SK-MEL-5 (cell line): ENCODE measurements at regions not wholly inside any gene's neighbourhood (a gene's known extent, or its start where the extent isn't known, plus 50 kb on each side); places are given as distances from the start of the nearest gene placed in this dataset.
"Not testable (repeated sequence)": the region's sequence is repeated elsewhere in the genome, so short reads cannot be mapped to it uniquely, and the experiment has no call there.

Experiments used
- DNase-seq: peaks from one replicate; pipeline ENCODE4 v3.0.0-alpha.2; 2016; ENCODE audit warnings: low read depth, low spot score
- in situ Hi-C: cut with HindIII; loops from 2 replicates; pipeline ENCODE4 v1.10.0; 2016; ENCODE audit warnings: low sequenced_read_pairs, high pct_unique_total_duplicates, low pct_unique_long_range_greater_than_20kb

DNA sequence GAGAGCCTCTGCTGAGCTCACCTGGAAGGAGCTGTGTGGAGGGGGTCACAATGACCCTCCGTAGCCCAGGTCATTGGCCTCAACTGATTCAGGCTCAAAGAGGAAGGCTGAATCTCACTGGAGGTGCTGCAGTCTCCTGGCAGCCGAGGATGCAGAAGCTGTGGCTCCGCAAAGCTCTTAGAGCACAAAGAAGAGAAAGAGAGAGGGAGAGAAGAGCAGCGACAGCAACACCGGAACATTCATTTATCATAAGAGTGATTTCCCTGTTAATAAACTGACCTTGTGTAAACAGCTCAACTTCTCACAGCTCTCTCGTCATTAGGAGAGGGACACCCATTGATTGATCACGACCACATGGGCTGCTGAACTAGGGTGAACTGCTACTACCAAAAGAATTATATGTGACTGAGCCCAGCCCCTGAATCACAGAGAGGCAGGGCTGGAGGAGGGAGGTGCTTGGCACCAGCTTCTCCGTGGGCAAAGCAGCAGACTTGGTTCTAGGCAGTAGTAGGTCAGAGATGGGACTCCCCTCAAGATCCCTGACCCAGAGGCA is 281.7 kb downstream of the NXPE2 start:
- no peak for DNase-seq
- in situ Hi-C loops = no loop called here

DNA sequence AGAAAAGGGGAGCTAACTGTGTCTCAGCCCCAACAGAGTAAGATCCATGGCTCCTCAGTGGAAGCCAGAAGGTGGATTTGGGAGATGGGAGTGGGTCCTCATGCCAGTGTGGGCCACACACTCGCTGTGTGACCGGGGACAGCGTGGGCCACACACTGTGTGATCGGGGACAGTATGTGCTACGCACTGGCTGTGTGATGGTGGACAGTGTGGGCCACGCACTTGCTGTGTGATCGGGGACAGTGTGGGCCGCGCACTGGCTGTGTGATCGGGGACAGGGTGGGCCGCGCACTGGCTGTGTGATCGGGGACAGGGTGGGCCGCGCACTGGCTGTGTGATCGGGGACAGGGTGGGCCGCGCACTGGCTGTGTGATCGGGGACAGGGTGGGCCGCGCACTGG is 282.5 kb downstream of the NXPE2 start:
- in situ Hi-C loops, DNase-seq: not testable (repeated sequence)

DNA sequence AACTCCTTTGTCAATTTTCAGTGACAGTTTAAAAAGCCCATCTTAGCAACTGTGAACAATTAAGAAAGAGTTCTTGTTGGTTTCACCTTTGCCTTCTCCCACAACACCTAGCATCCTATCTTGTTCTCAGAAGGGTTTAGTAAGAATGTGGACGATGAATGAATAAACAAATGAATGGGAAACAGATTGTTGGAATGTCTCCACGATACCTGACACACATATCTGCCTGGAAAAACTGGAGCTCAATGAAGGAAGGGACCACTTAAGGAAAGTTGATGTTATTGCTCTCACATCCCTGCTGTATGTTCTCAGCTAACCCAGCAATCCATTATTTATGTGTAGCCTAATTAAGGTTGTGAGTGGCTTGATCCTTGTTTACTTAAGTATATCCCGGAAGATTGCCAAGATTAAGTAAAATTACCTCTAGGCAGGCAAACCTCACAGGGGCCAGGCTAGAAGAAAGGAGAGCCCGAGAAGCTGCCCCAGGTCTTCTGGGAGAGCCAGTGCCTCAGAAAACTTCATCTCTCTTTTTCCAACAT is 286.4 kb downstream of the NXPE2 start:
- DNase-seq = no peak
- in situ Hi-C loops = no loop called here

DNA sequence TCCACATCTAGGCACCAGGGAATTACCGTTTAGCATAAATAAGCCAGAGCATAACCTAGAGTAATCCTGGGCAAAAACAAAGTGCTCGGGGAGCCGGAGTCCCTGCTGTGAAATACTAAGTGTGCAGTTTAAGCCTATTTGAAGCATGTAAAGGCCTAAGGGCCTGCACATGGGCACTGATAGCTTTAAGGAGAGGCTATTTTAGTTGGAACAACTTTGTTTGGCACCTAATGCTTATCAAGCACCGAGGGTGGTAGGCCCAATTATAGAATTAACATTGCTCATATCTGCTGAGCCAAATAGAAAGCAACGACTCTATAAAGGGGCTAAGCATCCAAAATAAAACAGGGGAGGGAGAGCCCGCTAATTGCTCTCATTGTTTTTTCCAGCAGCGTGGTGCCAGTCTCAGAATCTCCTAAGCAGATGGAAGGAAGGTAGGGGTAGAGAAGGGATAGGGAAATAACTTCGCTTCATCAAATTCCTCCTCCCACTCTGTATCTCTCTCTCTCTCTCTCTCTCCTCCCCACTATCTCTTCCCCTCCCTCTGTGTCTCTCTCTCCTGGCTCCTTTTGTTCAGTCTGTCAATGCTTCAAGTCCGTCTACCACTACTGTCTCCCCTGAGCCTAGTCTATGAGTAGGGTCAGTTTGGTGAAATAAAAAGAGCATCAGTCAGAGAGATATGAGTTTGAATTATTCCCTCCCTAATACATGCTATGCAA is 292.8 kb downstream of the NXPE2 start:
- in situ Hi-C loops = no loop called here

DNA sequence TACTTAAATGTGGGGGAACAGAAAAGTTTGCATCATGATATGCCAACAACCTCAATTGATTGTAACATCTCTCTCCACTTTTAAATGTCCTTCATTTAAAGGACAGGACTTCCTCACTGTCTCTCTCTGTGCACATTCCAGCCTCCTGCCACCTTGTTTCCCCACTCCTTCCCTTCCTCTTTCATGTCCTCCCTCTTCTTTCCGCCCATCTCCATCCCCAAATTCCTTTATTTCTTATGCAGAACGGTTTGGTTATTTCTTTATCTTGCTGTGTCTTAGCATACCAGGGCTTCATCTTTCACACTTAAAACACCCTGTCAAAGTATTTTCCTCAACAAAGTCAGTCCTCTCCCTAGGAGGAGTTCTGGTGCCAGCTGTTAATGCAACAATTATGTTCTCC is 293.8 kb downstream of the NXPE2 start:
- in situ Hi-C loops = no loop called here
- no peak for DNase-seq

More for the DNA sequence above, 292.8 kb downstream of the NXPE2 start:
- no peak for DNase-seq

DNA sequence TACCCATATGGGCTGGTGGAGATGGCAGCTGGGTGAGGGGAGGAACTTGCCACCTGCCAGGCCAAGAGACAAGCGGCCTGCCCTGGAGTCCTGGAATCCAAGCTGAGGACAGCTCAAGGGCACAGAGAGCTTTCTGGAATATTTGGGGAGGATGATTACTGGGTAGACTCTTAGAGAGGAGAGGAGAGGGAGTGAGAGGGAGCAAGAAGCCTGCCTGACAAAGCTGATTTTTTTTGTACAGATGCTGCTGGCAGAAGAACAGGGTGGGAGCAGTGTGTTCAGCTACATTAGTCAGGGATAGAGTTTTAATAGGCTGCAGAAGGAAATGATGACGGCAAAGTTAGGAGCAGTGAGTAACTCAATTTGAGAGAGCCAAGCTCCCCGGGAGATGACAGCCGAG is 299.3 kb downstream of the NXPE2 start:
- DNase-seq = no peak
- in situ Hi-C loops = no loop called here

DNA sequence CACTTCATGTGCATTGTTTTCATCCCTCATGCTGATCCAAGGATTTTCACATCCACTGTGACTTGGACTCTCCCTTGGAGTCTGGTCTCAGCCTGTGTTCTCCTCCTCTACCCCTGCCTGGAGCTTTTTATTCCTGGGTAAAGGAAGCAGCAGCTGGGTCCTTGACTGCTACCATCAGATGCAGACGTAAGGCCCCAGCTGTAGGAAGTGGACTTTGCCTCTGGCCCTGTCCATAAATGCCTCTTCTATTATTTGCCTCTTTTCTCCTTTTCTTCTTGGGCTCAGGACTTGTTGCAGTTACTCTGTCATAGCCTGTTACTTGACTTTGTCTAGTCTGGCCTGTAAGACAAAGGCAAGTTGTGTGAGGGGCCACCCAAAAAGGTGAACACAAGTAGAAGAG is 303.8 kb downstream of the NXPE2 start:
- in situ Hi-C loops = no loop called here
- no peak for DNase-seq

DNA sequence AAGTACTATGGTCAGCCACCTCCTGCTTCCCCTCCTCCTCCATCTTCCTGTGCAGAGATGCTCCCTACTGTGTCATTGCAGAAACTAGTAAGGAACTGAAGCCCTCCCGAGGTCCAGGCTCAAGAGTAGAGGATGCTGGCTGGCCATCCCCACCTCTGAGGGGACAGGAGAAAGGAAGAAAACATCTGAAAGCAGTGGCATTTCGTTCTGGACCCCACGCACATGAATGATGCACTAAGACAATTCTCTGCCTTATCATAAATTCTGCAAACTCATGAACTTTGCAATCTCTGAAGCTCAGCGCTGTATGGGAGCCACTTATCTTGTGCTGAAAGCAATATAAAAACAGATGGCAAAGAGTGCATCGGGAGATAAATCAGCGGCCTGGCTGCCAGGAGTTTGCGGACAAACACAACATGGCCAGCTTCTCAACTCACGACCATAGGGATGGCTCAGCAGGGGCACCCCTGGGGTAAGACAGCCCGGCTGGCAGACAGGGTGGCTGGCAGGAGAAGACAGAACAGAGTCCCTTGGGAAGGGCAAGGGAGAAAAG is 306.4 kb downstream of the NXPE2 start:
- in situ Hi-C loops = no loop called here
- no peak for DNase-seq

DNA sequence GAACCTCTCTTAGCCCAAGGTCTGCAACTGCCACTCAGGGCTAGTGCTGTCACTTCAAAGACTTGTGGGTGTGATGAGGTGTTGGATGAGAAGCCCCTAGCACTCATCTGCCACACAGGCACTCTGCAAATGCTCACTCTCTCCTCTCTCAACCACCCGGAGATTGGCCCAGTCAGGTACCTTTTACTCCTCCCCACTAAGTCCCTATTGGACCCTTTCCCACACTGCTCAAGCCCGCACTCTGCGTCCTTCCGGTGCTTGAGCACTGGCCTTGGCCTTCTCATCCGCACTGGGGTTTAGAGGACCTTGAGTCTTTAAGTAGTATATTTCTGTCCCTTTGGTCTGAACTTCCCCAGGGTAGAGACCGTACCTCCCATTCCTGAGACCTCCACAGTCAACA is 308.0 kb downstream of the NXPE2 start:
- in situ Hi-C loops = no loop called here
- no peak for DNase-seq

DNA sequence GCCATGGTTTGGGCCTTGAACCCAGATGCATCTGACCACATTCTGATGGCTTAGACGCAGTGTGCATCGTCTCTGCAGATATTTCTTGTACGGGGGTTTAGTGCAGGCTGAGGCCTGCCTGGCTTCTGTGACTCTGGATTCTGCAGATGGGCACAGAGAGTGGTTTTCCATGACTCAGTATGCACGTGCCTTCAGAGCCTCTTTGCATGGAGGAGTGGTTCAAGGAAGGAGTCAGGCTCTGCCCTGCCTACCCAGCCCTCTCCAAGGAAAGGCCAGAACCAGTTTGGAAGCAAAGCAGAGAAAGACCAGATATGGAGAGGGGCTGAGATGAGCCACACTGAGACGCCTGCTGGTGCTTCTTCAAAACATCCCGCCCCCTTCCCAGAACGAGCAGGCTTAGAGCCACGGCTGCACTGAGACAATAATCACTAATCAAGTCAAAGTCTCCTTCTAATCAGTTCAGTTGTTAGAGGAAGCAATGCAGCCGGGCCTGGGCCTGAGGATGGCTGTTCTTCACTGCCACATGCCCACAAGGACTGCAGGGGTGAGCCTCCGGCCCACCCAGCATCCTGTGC is 308.9 kb downstream of the NXPE2 start:
- no peak for DNase-seq
- in situ Hi-C loops = no loop called here

DNA sequence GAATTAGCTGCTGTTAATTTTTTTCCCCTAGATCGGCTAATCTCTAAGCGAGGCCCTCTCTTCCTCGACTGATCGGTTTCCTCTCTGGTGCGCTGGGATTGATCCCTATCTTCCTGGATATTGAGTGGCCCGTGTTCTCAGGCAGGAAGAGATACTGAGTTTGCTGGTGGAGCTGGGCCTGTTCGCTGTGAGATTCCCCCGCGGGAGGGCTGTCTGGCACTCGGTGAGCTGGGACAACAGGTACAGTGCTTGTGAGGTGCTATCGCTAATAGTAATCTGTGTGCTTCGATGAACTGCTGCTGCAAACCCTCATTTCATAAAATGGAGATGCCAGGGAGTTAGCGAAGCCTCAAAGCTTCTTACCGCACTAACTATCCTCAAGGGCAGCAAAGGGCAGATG is 310.3 kb downstream of the NXPE2 start:
- DNase-seq = no peak
- in situ Hi-C loops = no loop called here

DNA sequence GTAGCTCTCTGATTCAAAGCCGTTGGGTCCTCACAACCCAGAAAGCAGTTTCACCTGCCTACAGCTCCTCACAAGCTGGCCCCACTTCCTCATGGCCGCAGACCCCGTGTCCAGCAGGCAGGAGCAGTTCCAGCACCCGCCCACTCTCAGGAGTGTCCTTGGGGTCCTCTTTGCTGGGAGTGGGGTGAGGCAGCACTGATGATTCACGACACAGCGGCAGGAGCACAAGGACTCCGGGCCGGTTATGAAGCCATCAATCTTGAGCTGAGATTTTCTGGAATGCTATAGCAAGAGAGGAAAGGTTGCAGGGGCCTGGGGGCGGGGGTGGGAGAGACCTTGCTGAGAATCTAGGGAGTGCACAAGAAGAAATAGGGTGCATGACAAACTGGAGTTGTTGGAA is 311.2 kb downstream of the NXPE2 start:
- DNase-seq = no peak
- in situ Hi-C loops = no loop called here

DNA sequence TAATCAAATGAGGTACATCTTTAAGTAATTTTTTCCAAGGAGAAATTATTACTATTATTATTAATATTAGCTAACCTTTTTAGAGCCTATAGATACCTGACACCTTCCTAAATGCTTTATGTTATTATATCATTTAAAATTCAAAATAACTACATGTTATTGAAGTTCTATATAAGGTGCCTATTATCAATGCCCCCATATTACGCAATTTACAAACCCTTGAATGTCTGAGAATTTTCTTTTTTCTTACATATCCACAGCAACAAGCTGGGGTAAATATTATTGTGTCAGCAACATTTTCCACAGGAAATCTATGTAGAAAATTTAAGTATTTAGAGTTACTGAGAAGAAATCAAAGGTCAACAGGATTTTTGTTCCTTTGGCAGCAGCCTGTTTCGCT is 327.3 kb downstream of the NXPE2 start:
- DNase-seq = no peak
- in situ Hi-C loops = no loop called here

DNA sequence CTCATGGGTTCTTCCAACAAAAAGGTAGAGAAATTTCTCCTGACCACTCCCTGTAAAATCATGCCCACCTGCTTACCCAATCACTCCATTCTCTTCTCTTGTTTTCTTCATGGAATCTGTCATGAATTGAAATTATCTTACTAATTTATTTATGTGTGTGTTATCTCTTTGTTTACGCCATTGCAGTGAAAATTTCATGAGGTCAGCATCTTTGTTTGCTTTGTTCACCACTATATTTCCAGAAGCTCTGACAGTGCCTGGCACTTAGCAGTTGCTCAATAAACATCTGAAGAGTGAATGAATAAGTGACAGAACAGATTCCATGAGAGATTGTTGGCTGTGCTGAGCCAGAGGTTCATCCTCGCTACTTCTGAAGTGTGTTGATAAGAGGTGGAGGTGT is 329.5 kb downstream of the NXPE2 start:
- in situ Hi-C loops = no loop called here
- no peak for DNase-seq

DNA sequence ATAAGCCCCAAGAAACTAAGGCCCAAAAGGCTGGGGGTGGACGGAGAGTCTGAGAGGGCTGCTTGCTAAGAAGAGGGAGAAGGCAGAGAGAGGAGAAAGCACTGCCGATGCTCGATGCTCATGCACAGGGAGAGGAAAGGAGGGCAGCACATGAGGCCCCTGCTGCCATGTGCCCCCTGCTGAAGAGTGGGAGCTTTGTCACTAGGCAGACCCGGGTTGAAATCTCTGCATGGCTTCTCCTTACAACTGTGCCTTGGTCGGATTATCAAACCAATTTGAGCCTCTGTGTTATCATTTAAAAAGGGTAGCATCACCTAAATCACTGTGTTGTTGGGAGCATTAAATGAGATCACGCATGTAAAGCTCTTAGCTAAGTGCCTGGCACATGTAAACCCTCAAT is 330.5 kb downstream of the NXPE2 start:
- no peak for DNase-seq
- in situ Hi-C loops = no loop called here

DNA sequence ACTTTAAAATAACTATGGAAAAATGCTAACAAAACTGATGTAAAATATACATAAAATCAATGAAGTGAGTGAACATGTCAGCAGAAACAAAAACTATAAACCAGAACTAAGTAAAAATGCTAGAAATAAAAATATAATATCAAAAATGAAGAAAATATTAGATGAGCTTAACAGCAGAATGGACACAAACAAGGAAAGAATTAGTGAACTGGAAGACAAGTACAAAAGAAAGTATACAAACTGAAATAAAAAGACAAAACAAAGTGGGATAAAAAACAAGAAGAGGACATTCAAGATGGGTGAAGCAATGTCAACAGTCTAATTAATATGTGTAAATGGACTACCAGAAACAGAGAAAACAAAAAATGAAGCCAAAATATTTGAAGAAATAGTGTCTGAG is 339.2 kb downstream of the NXPE2 start:
- in situ Hi-C loops = no loop called here
- DNase-seq = no peak

DNA sequence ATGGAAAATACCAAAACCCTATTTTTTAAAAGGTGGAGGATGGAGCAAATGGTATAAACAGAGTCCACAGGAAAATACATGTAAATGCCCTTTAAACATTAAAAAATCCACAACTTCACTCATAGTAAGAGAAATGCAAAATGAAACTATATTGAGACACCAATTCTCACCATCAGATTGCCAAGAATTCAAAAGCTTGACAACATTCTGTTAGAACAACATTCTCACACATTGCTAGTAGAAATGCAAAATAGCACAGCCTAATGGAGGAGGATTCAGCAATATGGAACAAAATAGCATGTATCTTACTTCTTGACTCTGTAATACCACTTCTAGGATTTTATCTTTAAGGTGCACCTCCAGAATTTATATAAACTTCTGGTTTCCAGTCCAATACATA is 351.8 kb downstream of the NXPE2 start:
- in situ Hi-C loops = no loop called here
- no peak for DNase-seq

DNA sequence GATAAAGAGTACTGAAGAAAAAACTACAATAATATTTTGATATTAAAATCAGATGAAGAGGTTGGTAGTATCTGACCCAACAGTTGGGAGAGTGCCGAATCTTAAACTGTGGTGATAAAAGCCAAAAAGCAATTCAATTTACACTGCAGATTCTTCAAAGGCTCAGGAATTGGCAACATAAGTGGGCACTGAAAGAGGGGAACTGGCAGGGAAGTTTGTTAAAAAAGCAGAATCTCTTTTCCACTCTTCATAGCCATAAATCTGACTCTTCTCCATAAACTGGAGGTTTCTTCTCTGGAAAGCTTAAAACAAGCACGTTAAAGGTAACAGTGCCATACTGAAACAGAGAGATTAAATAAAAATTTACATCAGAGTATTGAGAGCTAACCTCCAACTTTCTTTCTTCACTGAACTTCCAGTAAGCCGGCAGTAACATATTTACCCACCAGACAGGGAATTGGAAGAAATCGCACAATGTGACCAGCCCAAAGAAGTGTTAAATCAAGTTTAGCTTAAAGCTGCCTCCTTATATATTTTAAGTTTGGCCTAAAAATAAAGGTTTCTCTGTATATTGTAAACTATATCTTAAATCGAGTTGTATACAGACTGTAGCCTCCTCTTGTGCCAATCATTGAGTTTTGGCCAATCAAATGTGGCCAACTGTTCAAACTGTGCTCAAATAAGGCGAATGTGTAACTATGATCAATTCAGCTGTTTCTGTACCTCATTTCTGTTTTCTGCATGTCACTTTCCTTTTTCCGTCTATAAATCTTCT is 358.3 kb downstream of the NXPE2 start:
- no peak for DNase-seq
- in situ Hi-C loops = no loop called here
